Mucosa of descending colon (tissue), 3 donors: ENCODE measurements at regions not wholly inside any gene's neighbourhood (a gene's known extent, or its start where the extent isn't known, plus 50 kb on each side); places are given as distances from the start of the nearest gene placed in this dataset.

Source experiments
- ATAC-seq: fragments of 200-7000 bp; cut with Tn5 transposase; one replicate; pipeline ENCODE4 v1.9.1; 2020; ENCODE audit warnings: mild to moderate bottlenecking, moderate library complexity
- DNase-seq, 3 donors: peaks; one replicate each; pipeline ENCODE4 v3.0.0-alpha.2; 2020
- H3K36me3 ChIP-seq: fragments of 200-600 bp; one replicate; pipeline ENCODE4 v1.8.0; 2021; ENCODE audit warnings: low read depth, mild to moderate bottlenecking
- H3K4me1 ChIP-seq: fragments of 200-600 bp; one replicate; pipeline ENCODE4 v1.8.0; 2021; ENCODE audit warnings: low read depth, mild to moderate bottlenecking
- H3K4me3 ChIP-seq: fragments of 200-600 bp; one replicate; pipeline ENCODE4 v1.8.0; 2021; ENCODE audit warnings: mild to moderate bottlenecking
- H3K9me3 ChIP-seq: fragments of 200-600 bp; one replicate; pipeline ENCODE4 v1.8.0; 2021; ENCODE audit warnings: mild to moderate bottlenecking
- intact Hi-C, 2 donors: fragments of 100-400 bp; cut with DNase I in 1 of 2; cut with micrococcal nuclease in 1 of 2; formaldehyde crosslinking; loops; one replicate each; pipeline versions ENCODE4 v1.11.0 to v1.11.1; 2022; cut with DNase I, micrococcal nuclease
- TF ChIP-seq, protein P1 (sequence below): fragments of 200-600 bp; IDR thresholded peaks from one replicate; pipeline ENCODE4 v1.8.0; 2022; ENCODE audit warnings: antibody characterized with exemption, mild to moderate bottlenecking
- donor health status: DM: no; HTN: no; CAD: no; lungs with moderate emphysema.
- donor health status: DM: no; HTN: no; CAD: no.
- donor health status: DM: no; HTN: yes; CAD: no.

DNA sequence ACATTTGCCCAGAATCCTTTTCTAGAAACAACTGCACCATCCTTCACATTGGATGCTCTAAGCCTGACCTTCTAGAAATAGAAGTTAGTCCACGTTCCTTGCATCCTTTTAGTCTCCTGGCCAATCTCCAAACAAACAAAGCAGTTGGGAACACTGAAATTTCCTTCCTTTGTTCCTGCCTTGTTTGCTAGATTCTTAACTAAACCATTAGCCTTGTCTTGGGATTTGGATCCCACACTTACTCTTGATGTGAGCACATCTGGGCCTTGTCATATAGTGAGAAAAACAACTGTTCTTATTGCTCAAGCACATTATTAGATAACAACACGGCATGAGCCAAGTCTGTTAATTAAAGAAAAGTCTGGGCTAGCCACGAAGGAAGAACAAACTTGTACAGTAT is 319.3 kb upstream of the GHITM start:
- no peak overlapping the region for H3K4me3 ChIP-seq
- intact Hi-C loops = no loop called here
- no peak for DNase-seq
- no peaks in the 10 kb centered on the region for H3K9me3 ChIP-seq
- ATAC-seq = no peak
- no peaks in the 10 kb centered on the region for H3K4me1 ChIP-seq
- TF ChIP-seq, protein P1, sequence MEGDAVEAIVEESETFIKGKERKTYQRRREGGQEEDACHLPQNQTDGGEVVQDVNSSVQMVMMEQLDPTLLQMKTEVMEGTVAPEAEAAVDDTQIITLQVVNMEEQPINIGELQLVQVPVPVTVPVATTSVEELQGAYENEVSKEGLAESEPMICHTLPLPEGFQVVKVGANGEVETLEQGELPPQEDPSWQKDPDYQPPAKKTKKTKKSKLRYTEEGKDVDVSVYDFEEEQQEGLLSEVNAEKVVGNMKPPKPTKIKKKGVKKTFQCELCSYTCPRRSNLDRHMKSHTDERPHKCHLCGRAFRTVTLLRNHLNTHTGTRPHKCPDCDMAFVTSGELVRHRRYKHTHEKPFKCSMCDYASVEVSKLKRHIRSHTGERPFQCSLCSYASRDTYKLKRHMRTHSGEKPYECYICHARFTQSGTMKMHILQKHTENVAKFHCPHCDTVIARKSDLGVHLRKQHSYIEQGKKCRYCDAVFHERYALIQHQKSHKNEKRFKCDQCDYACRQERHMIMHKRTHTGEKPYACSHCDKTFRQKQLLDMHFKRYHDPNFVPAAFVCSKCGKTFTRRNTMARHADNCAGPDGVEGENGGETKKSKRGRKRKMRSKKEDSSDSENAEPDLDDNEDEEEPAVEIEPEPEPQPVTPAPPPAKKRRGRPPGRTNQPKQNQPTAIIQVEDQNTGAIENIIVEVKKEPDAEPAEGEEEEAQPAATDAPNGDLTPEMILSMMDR = no peak
- H3K36me3 ChIP-seq = no peaks in the 10 kb centered on the region

DNA sequence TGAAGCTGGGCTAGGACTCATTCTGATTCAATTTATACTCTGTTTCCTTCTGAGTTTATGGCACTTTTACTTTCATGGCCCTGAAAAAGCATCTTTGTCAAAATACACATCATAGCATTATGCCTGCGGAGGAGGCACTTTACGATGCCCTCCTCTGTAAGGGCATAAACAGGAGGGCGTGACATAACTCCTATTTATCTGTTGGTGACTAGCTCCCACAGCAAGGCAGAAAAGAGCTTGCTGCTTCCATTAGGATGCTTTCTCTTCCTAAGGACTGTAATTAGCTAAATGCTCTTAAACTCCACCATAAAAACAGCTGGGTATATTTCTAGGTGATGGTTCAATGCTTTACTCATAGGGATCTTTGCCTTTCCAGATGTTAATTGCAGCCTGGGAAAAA is 315.2 kb upstream of the GHITM start:
- Histone ChIP-seq H3K4me1 (no peaks in the 10 kb centered on the region), H3K4me3 (no peak overlapping the region), H3K36me3 (no peaks in the 10 kb centered on the region), H3K9me3 (no peaks in the 10 kb centered on the region)
- DNase-seq (no peak), ATAC-seq (no peak)
- intact Hi-C loops = no loop called here
- TF ChIP-seq, protein P1 = no peak

DNA sequence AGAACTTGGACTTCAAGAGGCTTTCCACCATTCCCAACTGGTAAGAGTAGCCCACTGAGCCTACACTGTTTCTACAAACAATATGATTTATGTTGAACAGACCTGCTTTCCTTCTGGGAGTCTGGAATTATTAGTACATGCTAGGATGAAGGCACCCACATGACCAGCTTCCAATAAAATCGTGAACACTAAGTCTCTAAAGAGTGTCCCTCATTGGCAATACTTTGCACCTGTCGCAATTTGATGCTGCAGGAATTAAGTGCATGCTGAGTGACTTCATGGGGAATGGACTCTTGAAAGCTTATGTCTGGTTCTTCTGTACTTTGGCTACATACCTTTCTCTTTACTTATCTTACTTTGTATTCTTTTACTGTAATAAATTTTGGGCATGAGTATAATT is 305.2 kb upstream of the GHITM start:
- Histone ChIP-seq H3K4me3 (no peak overlapping the region), H3K36me3 (no peaks in the 10 kb centered on the region), H3K4me1 (no peaks in the 10 kb centered on the region), H3K9me3 (no peaks in the 10 kb centered on the region)
- TF ChIP-seq, protein P1 = no peak
- DNase-seq = no peak
- intact Hi-C loops = no loop called here
- ATAC-seq = no peak

DNA sequence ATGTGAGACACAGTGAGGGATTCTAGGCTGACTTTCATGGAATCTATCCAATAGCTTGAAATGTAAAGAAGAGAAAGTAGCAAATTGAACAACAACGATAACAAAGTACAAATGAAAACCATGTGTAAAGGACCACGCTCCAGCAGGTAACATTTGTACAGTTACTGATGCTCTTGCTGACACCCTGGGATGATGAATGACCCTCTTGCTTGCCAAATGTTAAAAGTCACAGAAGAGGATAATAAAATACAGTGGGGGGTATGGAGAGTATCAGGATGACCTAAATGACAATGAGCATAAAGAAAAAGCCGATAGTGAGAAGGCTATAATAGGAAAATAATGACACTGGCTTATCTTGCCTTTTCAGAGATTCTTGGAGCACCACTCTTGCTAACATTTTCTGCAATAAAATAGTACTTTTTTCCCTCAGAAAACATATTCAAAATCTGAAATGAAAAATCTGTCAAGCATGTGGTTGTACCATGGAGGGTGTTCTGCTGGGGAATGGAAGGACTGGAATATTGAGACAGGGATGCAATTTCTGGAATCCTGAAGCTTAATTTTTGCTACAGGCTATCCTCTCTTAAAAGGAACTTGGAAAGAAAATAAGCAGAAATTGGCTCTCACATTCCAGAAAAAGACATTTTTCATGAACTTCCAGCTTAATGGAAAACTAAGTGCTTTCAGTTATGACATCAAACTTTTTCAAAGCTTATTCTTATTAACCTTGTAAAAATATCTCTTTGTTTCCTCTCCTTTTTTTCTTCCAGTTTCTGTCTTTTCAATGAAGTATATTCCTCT is 303.2 kb upstream of the GHITM start:
- H3K9me3 ChIP-seq = no peaks in the 10 kb centered on the region
- TF ChIP-seq, protein P1 = no peak
- no peaks in the 10 kb centered on the region for H3K4me1 ChIP-seq
- no peak for DNase-seq
- no peak overlapping the region for H3K4me3 ChIP-seq
- no peak for ATAC-seq
- no peaks in the 10 kb centered on the region for H3K36me3 ChIP-seq
- intact Hi-C loops = no loop called here

DNA sequence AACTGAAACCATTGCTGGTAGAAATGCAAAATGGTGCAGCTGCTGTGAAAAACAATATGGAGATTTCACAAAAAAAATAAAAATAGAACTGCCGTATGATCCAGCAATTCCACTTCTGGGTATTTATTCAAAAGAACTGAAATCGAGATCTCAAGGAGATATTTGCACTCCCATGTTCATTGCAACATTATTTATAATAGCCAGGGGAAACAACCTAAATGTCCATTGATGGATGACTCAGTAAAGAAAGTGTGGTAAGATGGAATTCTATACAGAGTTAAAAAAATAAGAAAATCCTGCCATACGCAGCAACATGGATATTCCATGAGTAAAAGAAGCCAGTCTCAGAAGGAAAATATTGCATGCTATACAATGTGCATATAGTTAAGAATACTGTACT is 290.6 kb upstream of the GHITM start:
- ATAC-seq = no peak
- no peak overlapping the region for H3K4me3 ChIP-seq

More for the DNA sequence above, 290.6 kb upstream of the GHITM start:
- TF ChIP-seq, protein P1 = no peak
- H3K36me3 ChIP-seq = no peaks in the 10 kb centered on the region
- intact Hi-C loops = no loop called here
- H3K9me3 ChIP-seq = peaks cover 5% of the 10 kb centered on the region
- no peak for DNase-seq
- H3K4me1 ChIP-seq = no peaks in the 10 kb centered on the region
